Stomach (tissue), 8 donors: ENCODE measurements at regions not wholly inside any gene's neighbourhood (a gene's known extent, or its start where the extent isn't known, plus 50 kb on each side); places are given as distances from the start of the nearest gene placed in this dataset.
A peak's percentile ranks its signal among the peaks of the same experiment; 100 is the strongest.

Experiments
- DNase-seq, 2 donors: peaks; one replicate each; pipeline versions ENCODE4 v3.0.0 to v3.0.0-alpha.2; 2013 to 2019
- H3K27ac ChIP-seq, 5 donors: fragments of 200-600 bp in 4 of 5; sonication (generic) in 4 of 5; one replicate each; pipeline ENCODE4 v1.5.1; 2013 to 2019; ENCODE audit warnings: mild to moderate bottlenecking in 1 of 5, moderate library complexity in 1 of 5
- H3K27me3 ChIP-seq, 3 donors: fragments of 200-600 bp; sonication (generic); one replicate each; pipeline ENCODE4 v1.5.1; 2017 to 2019; ENCODE audit warnings: mixed run types in 1 of 3
- H3K36me3 ChIP-seq, 4 donors: fragments of 200-600 bp; sonication (generic); 1 replicate in 3 of 4; 2 replicates in 1 of 4; pipeline ENCODE4 v1.5.1; 2016 to 2019
- H3K4me1 ChIP-seq, 4 donors: fragments of 200-600 bp; sonication (generic); one replicate each; pipeline ENCODE4 v1.5.1; 2016 to 2019
- H3K4me3 ChIP-seq, 4 donors: fragments of 200-600 bp; sonication (generic) in 3 of 4; one replicate each; pipeline ENCODE4 v1.5.1; 2016 to 2019; ENCODE audit warnings: mild to moderate bottlenecking in 1 of 4
- H3K9me3 ChIP-seq, 4 donors: fragments of 200-600 bp; sonication (generic); one replicate each; pipeline ENCODE4 v1.5.1; 2016 to 2019
- EP300 ChIP-seq: sonication (generic); formaldehyde crosslinking; IDR thresholded peaks from one replicate; pipeline ENCODE4 v1.6.1; 2017; ENCODE audit warnings: antibody characterized with exemption
- POLR2A ChIP-seq, 4 donors: fragments of 450-650 bp; IDR thresholded peaks; one replicate each; pipeline ENCODE4 v1.6.1; 2016; ENCODE audit warnings: antibody characterized with exemption in 4 of 4, control low read depth in 2 of 4, mild to moderate bottlenecking in 1 of 4, moderate library complexity in 1 of 4
- POLR2AphosphoS5 ChIP-seq, 3 donors: sonication (generic); formaldehyde crosslinking; IDR thresholded peaks; one replicate each; pipeline ENCODE4 v1.6.1; 2016; ENCODE audit warnings: antibody characterized with exemption in 3 of 3
- WGBS, 5 donors: extraction: QIAGEN DNeasy Blood & Tissue Kit in 3 of 5; methylation state at CpG; one replicate each; pipeline versions ENCODE4 v1.1.5 to v1.1.7; 2013 to 2018; 5-methylcytosine and 5-hydroxymethylcytosine counted together
- intact Hi-C: fragments of 100-400 bp; cut with DNase I; formaldehyde crosslinking; loops from one replicate; pipeline ENCODE4 v1.15.1; 2023; ENCODE audit warnings: low total_unique reads
- TF ChIP-seq, protein P1 (sequence below), 7 experiments: fragments of 450-650 bp in 4 of 7; fragments of 200-600 bp in 3 of 7; sonication (generic) in 3 of 7; IDR thresholded peaks; one replicate each; pipeline ENCODE4 v1.5.1; 2016 to 2019; ENCODE audit warnings: antibody characterized with exemption in 7 of 7, control low read depth in 2 of 7, mild to moderate bottlenecking in 1 of 7
- donor health status: healthy with polysubstance abuse.
- donor health status: Bipolar disorder and iron deficiency.
- donor health status: healthy.

DNA sequence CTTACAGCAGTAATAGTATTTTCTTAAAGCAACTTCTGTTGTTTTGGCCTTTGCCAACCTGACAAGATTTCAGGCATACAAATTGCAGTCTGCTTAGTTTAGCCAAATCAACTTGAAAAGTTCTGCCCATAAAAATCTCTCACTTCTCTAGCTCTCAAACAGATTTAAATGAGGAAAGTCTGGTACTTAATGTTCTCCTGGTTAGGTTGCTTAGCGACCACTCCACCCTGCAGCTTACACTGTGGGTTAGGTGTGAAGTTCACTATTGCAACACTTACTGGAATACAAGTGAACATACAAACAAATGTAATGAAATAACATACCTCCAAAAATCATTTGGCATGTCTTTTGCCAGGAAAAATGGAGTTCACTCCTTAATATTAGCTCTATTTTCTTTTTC lies 178.7 kb upstream of the PCDH9 start:
- no peak for TF ChIP-seq POLR2A (IDR thresholded peaks at IDR 0.05)
- no peak for TF ChIP-seq POLR2AphosphoS5 (IDR thresholded peaks at IDR 0.05)
- TF ChIP-seq, protein P1, sequence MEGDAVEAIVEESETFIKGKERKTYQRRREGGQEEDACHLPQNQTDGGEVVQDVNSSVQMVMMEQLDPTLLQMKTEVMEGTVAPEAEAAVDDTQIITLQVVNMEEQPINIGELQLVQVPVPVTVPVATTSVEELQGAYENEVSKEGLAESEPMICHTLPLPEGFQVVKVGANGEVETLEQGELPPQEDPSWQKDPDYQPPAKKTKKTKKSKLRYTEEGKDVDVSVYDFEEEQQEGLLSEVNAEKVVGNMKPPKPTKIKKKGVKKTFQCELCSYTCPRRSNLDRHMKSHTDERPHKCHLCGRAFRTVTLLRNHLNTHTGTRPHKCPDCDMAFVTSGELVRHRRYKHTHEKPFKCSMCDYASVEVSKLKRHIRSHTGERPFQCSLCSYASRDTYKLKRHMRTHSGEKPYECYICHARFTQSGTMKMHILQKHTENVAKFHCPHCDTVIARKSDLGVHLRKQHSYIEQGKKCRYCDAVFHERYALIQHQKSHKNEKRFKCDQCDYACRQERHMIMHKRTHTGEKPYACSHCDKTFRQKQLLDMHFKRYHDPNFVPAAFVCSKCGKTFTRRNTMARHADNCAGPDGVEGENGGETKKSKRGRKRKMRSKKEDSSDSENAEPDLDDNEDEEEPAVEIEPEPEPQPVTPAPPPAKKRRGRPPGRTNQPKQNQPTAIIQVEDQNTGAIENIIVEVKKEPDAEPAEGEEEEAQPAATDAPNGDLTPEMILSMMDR (IDR thresholded peaks at IDR 0.05) = no peak
- no peak for TF ChIP-seq EP300
- intact Hi-C loops = no loop called here
- Histone ChIP-seq H3K4me1 (no peaks in the 10 kb centered on the region), H3K27me3 (no peaks in the 10 kb centered on the region), H3K27ac (no peak overlapping the region), H3K4me3 (no peak overlapping the region), H3K9me3 (no peaks in the 10 kb centered on the region), H3K36me3 (no peaks in the 10 kb centered on the region)
- WGBS, 5 donors = 56 to 80% (median 66%) methylated on average over 1 of the region's 1 CpG
- peak in 1 of 2 donors; percentile 45 for DNase-seq

DNA sequence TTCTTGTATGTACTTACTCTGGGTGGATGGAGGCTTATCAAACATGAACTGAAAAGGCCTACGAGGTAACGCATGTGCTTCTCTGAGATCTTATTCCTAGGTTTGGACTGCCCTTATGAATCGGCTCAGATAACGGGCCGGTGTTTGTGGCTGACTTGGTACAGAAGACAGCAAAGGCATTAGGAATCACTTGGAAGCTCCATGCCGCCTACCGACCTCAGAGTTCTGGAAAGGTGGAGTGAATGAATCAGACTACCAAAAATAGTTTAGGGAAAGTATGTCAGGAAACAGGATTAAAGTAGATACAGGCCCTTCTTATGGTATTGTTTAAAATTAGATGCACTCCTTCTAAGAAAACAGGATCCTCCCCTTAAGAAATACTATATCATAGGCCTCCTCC lies 172.4 kb upstream of the PCDH9 start:
- intact Hi-C loops = no loop called here
- 93 to 96% (median 94%) methylated on average over 7 of the region's 7 CpGs for WGBS, 5 donors
- H3K4me3 ChIP-seq = no peak overlapping the region
- no peak overlapping the region for H3K27ac ChIP-seq
- H3K4me1 ChIP-seq = no peaks in the 10 kb centered on the region
- no peaks in the 10 kb centered on the region for H3K36me3 ChIP-seq
- no peak for DNase-seq
- peaks cover 0 to 2% (median 0%) of the 10 kb centered on the region in 4 donors for H3K9me3 ChIP-seq
- no peaks in the 10 kb centered on the region for H3K27me3 ChIP-seq
- TF ChIP-seq POLR2A (IDR thresholded peaks at IDR 0.05) = no peak
- no peak for TF ChIP-seq EP300
- no peak for TF ChIP-seq POLR2AphosphoS5 (IDR thresholded peaks at IDR 0.05)
- TF ChIP-seq, protein P1 (IDR thresholded peaks at IDR 0.05) = no peak

DNA sequence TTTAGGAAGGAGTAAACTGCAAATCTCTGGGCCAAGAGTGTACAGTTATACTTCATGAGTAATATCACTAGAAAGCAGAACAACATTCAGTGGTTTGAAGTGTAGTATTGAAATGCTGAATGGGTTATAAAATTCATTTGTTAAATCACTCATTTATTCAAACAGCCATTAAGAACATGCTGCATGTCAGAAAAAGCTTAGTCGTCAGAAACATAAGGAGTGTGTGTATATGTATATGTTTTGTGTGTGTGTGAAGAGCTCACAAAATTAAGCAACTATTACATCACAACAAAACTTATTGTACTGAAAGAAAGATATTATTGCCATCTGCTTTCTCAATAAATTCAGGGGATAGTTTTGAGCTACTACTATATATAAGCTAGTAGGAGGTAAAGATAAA lies 165.4 kb upstream of the PCDH9 start:
- no peak for DNase-seq
- H3K9me3 ChIP-seq = peaks cover 0 to 3% (median 0%) of the 10 kb centered on the region in 4 donors
- no peaks in the 10 kb centered on the region for H3K4me1 ChIP-seq
- WGBS, 5 donors = 75 to 92% (median 88%) methylated on average over 1 of the region's 1 CpG
- H3K27ac ChIP-seq = no peak overlapping the region
- TF ChIP-seq EP300 (no peak), POLR2AphosphoS5 (IDR thresholded peaks at IDR 0.05) (no peak), POLR2A (IDR thresholded peaks at IDR 0.05) (no peak)
- TF ChIP-seq, protein P1 (IDR thresholded peaks at IDR 0.05) = no peak
- intact Hi-C loops = no loop called here
- no peak overlapping the region for H3K4me3 ChIP-seq
- H3K36me3 ChIP-seq = no peaks in the 10 kb centered on the region
- H3K27me3 ChIP-seq = no peaks in the 10 kb centered on the region

DNA sequence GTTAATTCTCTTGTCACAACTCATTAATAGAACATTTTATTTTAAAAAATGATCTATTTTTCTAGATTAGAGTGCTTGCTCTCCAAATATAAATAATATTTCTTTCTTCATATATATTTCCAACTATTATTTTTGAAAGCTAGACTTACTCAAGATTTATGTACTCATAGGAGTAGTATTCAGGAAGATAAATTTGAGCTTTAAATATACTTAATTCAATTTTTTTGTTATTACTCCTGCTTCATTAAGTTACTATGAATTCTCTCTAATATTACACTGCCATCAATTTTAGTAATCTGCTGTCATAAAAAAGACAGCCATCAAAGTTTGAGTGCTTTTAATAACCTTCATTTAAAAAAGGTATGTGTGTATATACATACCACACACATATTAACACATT lies 161.9 kb upstream of the PCDH9 start:
- no peak overlapping the region for H3K27ac ChIP-seq
- intact Hi-C loops = no loop called here
- TF ChIP-seq POLR2A (IDR thresholded peaks at IDR 0.05) = no peak
- TF ChIP-seq, protein P1 (IDR thresholded peaks at IDR 0.05) = no peak
- no peak for TF ChIP-seq POLR2AphosphoS5 (IDR thresholded peaks at IDR 0.05)
- TF ChIP-seq EP300 = no peak
- no peak overlapping the region for H3K4me3 ChIP-seq
- no peaks in the 10 kb centered on the region for H3K36me3 ChIP-seq
- H3K9me3 ChIP-seq = no peaks in the 10 kb centered on the region
- DNase-seq = no peak
- H3K4me1 ChIP-seq = no peaks in the 10 kb centered on the region
- no peaks in the 10 kb centered on the region for H3K27me3 ChIP-seq
